Liver (tissue), 8 donors: ENCODE measurements at regions not wholly inside any gene's neighbourhood (a gene's known extent, or its start where the extent isn't known, plus 50 kb on each side); places are given as distances from the start of the nearest gene placed in this dataset.

Source experiments
- DNase-seq: peaks from one replicate; pipeline ENCODE4 v3.0.0-alpha.2; 2017; ENCODE audit warnings: low spot score
- H3K27ac ChIP-seq, 2 donors: one replicate each; pipeline ENCODE4 v1.7.0; 2013; ENCODE audit warnings: inconsistent platforms in 2 of 2, low read length in 2 of 2, control low read depth in 1 of 2, low read depth in 1 of 2, mild to moderate bottlenecking in 1 of 2
- H3K27me3 ChIP-seq, 4 donors: one replicate each; pipeline versions ENCODE4 v1.6.1 to v1.7.0; 2013; ENCODE audit warnings: low read length in 3 of 4, inconsistent platforms in 1 of 4, mild to moderate bottlenecking in 1 of 4, moderate library complexity in 1 of 4; ENCODE audit not compliant: control insufficient read depth in 4 of 4, insufficient read depth in 4 of 4
- H3K36me3 ChIP-seq, 4 donors: one replicate each; pipeline versions ENCODE4 v1.6.1 to v1.7.0; 2013; ENCODE audit warnings: low read length in 3 of 4, mild to moderate bottlenecking in 3 of 4, low read depth in 1 of 4, moderate library complexity in 1 of 4; ENCODE audit not compliant: control insufficient read depth in 4 of 4, insufficient read depth in 3 of 4
- H3K4me1 ChIP-seq, 4 donors: one replicate each; pipeline versions ENCODE4 v1.6.1 to v1.7.0; 2013; ENCODE audit warnings: low read length in 3 of 4, mild to moderate bottlenecking in 3 of 4, moderate library complexity in 1 of 4; ENCODE audit not compliant: control insufficient read depth in 4 of 4, insufficient read depth in 4 of 4
- H3K4me3 ChIP-seq, 3 donors: one replicate each; pipeline versions ENCODE4 v1.6.1 to v1.7.0; 2013; ENCODE audit warnings: low read length in 3 of 3, control low read depth in 1 of 3, low read depth in 1 of 3, mild to moderate bottlenecking in 1 of 3
- H3K9ac ChIP-seq, 2 donors: one replicate each; pipeline ENCODE4 v1.7.0; 2013; ENCODE audit warnings: low read length in 2 of 2, mild to moderate bottlenecking in 2 of 2, moderate library complexity in 2 of 2, control low read depth in 1 of 2, low read depth in 1 of 2
- H3K9me3 ChIP-seq, 4 donors: one replicate each; pipeline versions ENCODE4 v1.6.1 to v1.7.0; 2013; ENCODE audit warnings: low read length in 3 of 4; ENCODE audit not compliant: control insufficient read depth in 4 of 4
- EGR1 ChIP-seq, 2 donors: IDR thresholded peaks; 2 replicates each; pipeline ENCODE4 v1.6.1; 2016 to 2018; ENCODE audit warnings: antibody characterized with exemption in 2 of 2, low read depth in 2 of 2
- FOXA2 ChIP-seq: IDR thresholded peaks from 2 replicates; pipeline ENCODE4 v1.6.1; 2016; ENCODE audit warnings: antibody characterized with exemption
- GABPA ChIP-seq, 2 donors: IDR thresholded peaks in 1 of 2; conservative IDR thresholded peaks in 1 of 2; 2 replicates each; pipeline ENCODE4 v1.6.1; 2016; ENCODE audit warnings: antibody characterized with exemption in 2 of 2, mild to moderate bottlenecking in 1 of 2, moderate library complexity in 1 of 2
- HNF4G ChIP-seq: IDR thresholded peaks from 2 replicates; pipeline ENCODE4 v1.6.1; 2016; ENCODE audit warnings: antibody characterized with exemption
- RAD21 ChIP-seq, 2 donors: IDR thresholded peaks; 2 replicates each; pipeline ENCODE4 v1.6.1; 2016; ENCODE audit warnings: antibody characterized with exemption in 2 of 2, mild to moderate bottlenecking in 2 of 2
- RXRA ChIP-seq, 2 donors: IDR thresholded peaks; 2 replicates each; pipeline ENCODE4 v1.6.1; 2017 to 2018; ENCODE audit warnings: antibody characterized with exemption in 2 of 2, mild to moderate bottlenecking in 1 of 2
- TAF1 ChIP-seq: conservative IDR thresholded peaks from 2 replicates; pipeline ENCODE4 v1.6.1; 2016; ENCODE audit warnings: antibody characterized with exemption, mild to moderate bottlenecking
- YY1 ChIP-seq: IDR thresholded peaks from 2 replicates; pipeline ENCODE4 v1.6.1; 2016; ENCODE audit warnings: antibody characterized with exemption, mild to moderate bottlenecking
- WGBS: extraction: QIAGEN DNeasy Blood & Tissue Kit; methylation state at CpG from one replicate; pipeline ENCODE4 v1.1.7; 2013; 5-methylcytosine and 5-hydroxymethylcytosine counted together
- TF ChIP-seq, protein P1 (sequence below): fragments of 150-350 bp; IDR thresholded peaks from 2 replicates; pipeline ENCODE4 v1.5.1; 2017; ENCODE audit warnings: improper control_type of control experiment, low read depth, low read length; ENCODE audit not compliant: missing input control
- TF ChIP-seq, protein P2 (sequence below): IDR thresholded peaks from 2 replicates; pipeline ENCODE4 v1.6.1; 2016; ENCODE audit warnings: antibody characterized with exemption
- donor health status: healthy.
- donor health status: healthy.
- donor health status: healthy.
- donor health status: healthy.
- donor health status: healthy.

- H3K27me3 ChIP-seq: peaks cover 0 to 4% (median 1%) of the 10 kb centered on the region in 4 donors
- WGBS: 86% methylated on average over 2 of the region's 2 CpGs
- no peaks in the 10 kb centered on the region for H3K9me3 ChIP-seq
- TF ChIP-seq GABPA (IDR thresholded peaks at IDR 0.05 in 1 of 2, conservative IDR thresholded peaks at IDR 0.05 in 1 of 2) (no peak), RAD21 (IDR thresholded peaks at IDR 0.05) (peak; percentile 59 to 63)
- TF ChIP-seq, protein P1, sequence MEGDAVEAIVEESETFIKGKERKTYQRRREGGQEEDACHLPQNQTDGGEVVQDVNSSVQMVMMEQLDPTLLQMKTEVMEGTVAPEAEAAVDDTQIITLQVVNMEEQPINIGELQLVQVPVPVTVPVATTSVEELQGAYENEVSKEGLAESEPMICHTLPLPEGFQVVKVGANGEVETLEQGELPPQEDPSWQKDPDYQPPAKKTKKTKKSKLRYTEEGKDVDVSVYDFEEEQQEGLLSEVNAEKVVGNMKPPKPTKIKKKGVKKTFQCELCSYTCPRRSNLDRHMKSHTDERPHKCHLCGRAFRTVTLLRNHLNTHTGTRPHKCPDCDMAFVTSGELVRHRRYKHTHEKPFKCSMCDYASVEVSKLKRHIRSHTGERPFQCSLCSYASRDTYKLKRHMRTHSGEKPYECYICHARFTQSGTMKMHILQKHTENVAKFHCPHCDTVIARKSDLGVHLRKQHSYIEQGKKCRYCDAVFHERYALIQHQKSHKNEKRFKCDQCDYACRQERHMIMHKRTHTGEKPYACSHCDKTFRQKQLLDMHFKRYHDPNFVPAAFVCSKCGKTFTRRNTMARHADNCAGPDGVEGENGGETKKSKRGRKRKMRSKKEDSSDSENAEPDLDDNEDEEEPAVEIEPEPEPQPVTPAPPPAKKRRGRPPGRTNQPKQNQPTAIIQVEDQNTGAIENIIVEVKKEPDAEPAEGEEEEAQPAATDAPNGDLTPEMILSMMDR: peak; percentile 25
- no peak overlapping the region for H3K4me3 ChIP-seq
- no peak overlapping the region for H3K27ac ChIP-seq
- peaks cover 0 to 8% (median 4%) of the 10 kb centered on the region in 4 donors for H3K4me1 ChIP-seq
- no peak for DNase-seq
- no peak overlapping the region for H3K9ac ChIP-seq
- no peaks in the 10 kb centered on the region for H3K36me3 ChIP-seq
Observed at GRCh38 chr4:116926631-116927295, 158.6 kb downstream of the TRAM1L1 start.

DNA sequence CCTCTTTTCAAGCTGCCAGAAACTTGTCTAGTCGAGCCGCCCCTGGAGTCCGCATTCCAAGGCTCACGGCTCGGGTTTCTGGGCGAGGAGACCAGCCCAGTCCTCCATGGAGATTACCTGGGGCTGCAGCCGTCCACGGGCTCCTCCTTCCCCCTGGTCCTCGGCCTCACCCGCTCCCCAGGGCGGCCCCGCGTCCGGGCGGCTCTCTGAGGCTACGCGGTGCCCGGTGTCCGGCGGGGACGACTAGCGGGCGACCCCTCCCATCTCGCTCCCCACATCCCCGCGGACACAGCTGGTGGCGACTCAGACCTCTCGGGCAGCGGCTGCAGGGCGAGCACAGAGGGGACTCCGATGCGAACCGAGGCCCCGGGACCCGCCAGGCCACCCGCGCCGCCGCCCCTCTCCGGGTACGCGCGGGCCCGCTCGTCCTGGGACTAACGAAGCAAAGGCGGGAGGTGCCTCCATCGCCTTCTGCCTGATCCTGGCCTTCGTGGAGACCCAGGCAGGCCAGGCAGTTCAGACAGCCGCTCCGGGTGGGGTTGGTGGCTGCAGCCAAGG lies 159.4 kb downstream of the TRAM1L1 start:
- no peaks in the 10 kb centered on the region for H3K36me3 ChIP-seq
- TF ChIP-seq, protein P2, sequence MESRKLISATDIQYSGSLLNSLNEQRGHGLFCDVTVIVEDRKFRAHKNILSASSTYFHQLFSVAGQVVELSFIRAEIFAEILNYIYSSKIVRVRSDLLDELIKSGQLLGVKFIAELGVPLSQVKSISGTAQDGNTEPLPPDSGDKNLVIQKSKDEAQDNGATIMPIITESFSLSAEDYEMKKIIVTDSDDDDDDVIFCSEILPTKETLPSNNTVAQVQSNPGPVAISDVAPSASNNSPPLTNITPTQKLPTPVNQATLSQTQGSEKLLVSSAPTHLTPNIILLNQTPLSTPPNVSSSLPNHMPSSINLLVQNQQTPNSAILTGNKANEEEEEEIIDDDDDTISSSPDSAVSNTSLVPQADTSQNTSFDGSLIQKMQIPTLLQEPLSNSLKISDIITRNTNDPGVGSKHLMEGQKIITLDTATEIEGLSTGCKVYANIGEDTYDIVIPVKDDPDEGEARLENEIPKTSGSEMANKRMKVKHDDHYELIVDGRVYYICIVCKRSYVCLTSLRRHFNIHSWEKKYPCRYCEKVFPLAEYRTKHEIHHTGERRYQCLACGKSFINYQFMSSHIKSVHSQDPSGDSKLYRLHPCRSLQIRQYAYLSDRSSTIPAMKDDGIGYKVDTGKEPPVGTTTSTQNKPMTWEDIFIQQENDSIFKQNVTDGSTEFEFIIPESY: no peak
- TF ChIP-seq, protein P1: no peak
- TF ChIP-seq TAF1: no peak
- TF ChIP-seq YY1: no peak
- no peak for TF ChIP-seq HNF4G
- TF ChIP-seq FOXA2: no peak
- no peak for TF ChIP-seq EGR1 (IDR thresholded peaks at IDR 0.05; ENCODE audit: low read depth in 2 of 2)
- TF ChIP-seq RXRA (IDR thresholded peaks at IDR 0.05): no peak
- no peak for TF ChIP-seq GABPA (IDR thresholded peaks at IDR 0.05 in 1 of 2, conservative IDR thresholded peaks at IDR 0.05 in 1 of 2)
- H3K9ac ChIP-seq: no peak overlapping the region
- peak; percentile 35 for DNase-seq
- H3K27me3 ChIP-seq: peaks cover 0 to 4% (median 1%) of the 10 kb centered on the region in 4 donors
- no peaks in the 10 kb centered on the region for H3K9me3 ChIP-seq
- no peak overlapping the region for H3K27ac ChIP-seq
- WGBS: 13% methylated on average over 51 of the region's 51 CpGs
- peak overlapping the region in 1 of 3 donors; percentile 33 for H3K4me3 ChIP-seq
- H3K4me1 ChIP-seq: peaks cover 0 to 8% (median 4%) of the 10 kb centered on the region in 4 donors
